ENCODE measurements at regions not wholly inside any gene's neighbourhood (a gene's known extent, or its start where the extent isn't known, plus 50 kb on each side); places are given as distances from the start of the nearest gene placed in this dataset.
"Not testable (repeated sequence)": the region's sequence is repeated elsewhere in the genome, so short reads cannot be mapped to it uniquely, and the experiment has no call there.

GRCh38 chr3:20376665-20377217, 190.7 kb upstream of the SGO1 start:
- ATAC-seq = no peak

GRCh38 chr3:20375302-20375701, 189.3 kb upstream of the SGO1 start:
- no peak for ATAC-seq

GRCh38 chr3:20370273-20371063, 184.5 kb upstream of the SGO1 start:
- ATAC-seq = not testable (repeated sequence)

- no peak for ATAC-seq
These were observed 175.0 kb upstream of the SGO1 start for GRCh38 chr3:20361000-20361399.

- no peak for ATAC-seq
These were observed 167.3 kb upstream of the SGO1 start for GRCh38 chr3:20353286-20353685.

GRCh38 chr3:20352546-20353179, 166.7 kb upstream of the SGO1 start:
- no peak for ATAC-seq

- ATAC-seq = no peak
These were observed 164.4 kb upstream of the SGO1 start for GRCh38 chr3:20350449-20350848.

GRCh38 chr3:20346916-20347315, 160.9 kb upstream of the SGO1 start:
- no peak for ATAC-seq

- ATAC-seq = no peak
These were observed 160.4 kb upstream of the SGO1 start for GRCh38 chr3:20346369-20346768.

DNA sequence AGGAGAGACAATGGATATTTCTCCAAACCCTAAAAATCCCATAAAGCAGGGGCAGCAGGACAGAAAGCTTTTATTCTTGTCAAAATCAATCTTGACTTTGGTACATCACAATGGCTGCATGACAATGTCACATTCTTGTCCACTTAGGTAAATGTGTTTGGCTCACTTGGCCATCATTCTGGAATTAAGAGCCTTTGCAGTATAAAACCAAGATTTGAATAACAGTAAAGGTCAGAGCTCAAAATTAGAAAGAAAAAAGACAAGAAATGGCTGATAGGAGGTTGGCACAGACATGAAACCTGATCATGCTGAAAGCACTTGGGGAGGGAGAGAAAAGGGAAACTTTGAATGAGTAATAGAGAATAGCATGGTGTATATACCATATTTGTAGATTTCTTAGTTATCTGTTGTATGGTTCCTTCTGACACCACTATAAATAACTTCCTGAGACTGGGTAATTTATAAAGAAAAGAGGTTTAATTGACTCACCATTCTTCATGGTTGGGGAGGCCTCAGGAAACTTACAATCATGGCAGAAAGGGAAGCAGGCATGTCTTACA, 158.5 kb upstream of the SGO1 start:
- no peak for ATAC-seq

DNA sequence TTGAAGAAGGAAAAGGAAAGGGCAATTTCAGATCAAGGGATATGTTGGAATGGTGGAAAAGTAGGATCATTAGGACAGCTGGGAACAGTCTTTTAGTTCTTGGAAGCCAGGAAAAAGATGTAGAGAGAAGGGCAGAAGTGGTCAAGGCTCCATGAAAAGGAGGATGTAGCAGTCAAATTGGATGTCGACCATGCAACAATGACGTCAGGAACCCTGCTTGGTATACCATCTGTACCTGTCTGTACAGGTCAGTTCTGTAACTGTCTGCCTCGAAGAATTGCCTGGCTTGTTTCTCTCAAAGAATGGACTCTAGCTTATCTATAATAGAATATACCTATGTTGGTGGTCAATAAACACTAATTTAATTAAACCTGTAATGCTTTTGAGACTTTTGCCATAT, 157.8 kb upstream of the SGO1 start:
- ATAC-seq = no peak

DNA sequence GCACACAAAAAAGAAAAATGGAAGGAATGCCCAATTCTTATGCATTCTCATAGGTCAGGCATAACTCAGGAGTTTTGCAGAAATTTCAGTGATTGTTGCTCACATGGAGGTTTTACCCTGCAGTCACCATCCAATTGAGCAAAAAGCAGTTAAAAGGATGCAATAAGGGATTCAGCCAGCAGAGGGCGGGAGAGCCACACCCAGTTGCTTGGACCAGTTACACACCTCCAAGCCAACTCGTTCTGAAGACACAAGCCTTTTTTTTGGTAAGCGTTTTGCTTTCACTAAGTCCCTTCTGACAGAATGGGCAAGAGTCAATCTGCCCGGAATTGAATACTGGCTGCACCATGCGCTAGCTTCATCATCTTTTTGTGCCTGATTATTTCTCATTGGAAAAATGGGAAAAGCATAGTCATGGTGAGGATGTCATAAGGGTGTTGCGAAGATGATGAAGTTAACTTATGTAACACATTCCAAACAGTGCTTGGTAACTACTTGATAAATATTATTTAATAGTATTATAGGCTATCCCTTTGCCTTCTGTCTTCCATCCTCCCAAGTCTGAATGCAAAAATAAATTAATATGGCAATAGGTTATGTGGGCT, 154.4 kb upstream of the SGO1 start:
- ATAC-seq = peak; percentile 79

DNA sequence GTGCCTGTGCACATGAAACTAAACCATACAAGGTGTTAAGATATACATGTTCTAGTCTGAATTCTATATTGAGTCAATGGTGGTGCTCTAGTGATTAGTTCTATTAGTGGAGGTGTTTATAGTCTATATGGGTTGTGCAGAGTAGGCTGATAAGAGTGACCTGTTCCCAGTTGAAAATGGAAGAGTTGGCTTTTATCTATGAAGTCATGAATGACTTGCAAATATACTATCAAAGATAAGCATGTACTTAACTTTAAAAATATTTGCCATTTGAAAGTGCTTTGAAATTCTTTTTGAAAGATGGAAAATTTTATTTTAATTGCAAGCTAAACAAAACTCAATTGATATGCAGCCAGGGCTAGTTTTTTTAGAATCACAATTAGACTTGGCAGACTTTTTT, 150.6 kb upstream of the SGO1 start:
- no peak for ATAC-seq

- no peak for ATAC-seq
These were observed 148.8 kb upstream of the SGO1 start for GRCh38 chr3:20334842-20335241.

- ATAC-seq = no peak
These were observed 141.9 kb upstream of the SGO1 start for GRCh38 chr3:20327889-20328288.

DNA sequence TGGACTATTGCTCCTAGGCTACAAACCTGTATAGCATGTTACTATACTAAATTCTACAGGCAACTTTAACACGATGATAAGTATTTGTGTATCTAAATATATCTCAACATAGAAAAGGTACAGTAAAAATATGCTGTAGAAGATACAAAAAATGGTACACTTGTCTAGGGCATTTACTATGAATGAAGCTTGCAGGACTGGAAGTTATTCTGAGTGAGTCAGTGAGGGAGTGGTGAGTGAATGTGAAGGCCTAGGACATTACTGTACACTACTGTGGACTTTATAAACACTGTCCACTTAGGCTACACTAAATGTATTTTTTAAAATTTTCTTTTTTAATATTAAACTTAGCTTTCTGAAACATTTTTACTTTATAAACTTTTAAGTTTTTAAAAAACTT, 140.5 kb upstream of the SGO1 start:
- ATAC-seq = no peak

DNA sequence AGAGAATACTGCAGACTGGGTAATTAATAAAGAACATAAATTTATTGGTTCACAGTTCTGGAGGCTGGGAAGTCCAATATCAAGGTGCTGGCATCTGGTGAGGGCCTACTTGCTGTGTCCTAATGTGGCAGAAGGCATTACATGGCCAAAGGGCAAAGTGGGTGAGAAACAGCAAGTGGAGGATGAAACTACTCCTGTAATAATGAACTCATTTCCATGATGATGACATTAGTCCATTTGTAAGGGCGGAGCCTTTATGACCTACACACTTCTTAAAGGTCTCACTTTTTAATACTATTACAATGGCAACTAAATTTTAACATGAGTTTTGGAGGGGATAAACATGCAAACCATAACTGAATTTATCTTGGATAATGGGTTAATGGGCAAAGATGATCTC, 139.6 kb upstream of the SGO1 start:
- no peak for ATAC-seq

GRCh38 chr3:20324664-20325478, 138.9 kb upstream of the SGO1 start:
- no peak for ATAC-seq

DNA sequence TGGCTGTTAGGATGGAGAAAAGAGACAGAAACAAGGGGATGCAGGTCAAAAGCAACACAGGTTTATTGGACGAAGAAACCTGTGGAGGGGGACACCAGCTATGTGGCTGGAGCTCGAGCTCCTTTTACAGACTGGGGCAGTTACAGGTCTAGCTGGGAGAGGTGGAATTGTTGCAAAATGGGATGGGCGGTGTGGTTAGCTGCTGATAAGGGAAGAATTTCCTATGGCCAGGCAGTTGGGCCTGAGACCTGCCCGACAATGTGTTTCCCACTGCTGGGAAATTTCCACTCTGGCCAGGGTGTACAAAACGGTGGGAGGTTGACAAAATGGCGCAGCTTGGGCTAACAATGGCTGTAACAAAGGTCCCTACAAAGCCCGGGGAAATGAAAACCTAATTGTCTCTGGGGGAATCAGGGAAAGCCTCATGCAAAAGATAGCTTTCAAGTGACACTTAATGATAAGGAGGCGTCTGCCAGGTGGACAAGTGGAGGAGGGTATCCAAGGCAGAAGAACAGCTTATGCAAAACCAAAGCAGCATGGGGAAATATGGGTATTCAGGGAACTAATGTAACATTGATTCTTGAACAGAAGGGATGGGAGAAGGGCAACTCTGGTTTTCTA, 137.4 kb upstream of the SGO1 start:
- no peak for ATAC-seq

DNA sequence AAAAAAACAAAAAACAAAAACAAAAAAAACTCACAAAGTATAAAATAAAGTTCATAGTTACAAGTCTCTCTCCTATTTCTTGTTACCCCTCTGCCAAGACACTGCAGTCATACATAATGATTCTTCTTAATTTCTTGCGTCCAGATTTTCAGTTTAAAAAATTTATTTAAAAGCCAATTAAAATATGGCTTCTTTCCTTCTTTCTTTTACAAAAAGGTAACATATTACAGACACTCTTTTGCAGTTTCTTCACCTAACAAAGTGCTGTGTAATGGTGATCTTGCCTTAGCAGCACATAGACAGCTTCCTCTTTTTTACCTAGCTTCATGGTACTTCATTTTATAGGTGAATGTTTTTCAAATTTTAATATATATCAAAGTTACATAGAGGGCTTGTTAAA, 136.1 kb upstream of the SGO1 start:
- ATAC-seq = no peak

GRCh38 chr3:20321391-20322047, 135.5 kb upstream of the SGO1 start:
- no peak for ATAC-seq
